AG04450 (cell line): ENCODE measurements at regions not wholly inside any gene's neighbourhood (a gene's known extent, or its start where the extent isn't known, plus 50 kb on each side); places are given as distances from the start of the nearest gene placed in this dataset.

Source experiments
- CTCF ChIA-PET: fragments of 300-600, 350-600 bp; formaldehyde crosslinking; extraction: SDS; loops from one replicate; lab custom pipeline; 2022; ENCODE audit warnings: antibody characterized with exemption, inconsistent platforms; lab: Charles Lee
- POLR2A ChIA-PET: fragments of 350-600 bp; formaldehyde crosslinking; extraction: SDS; loops from one replicate; lab custom pipeline; 2021; ENCODE audit warnings: antibody characterized with exemption, inconsistent platforms; lab: Yijun Ruan, JAX
- DNase-seq: peaks from one replicate; pipeline ENCODE4 v3.0.0-alpha.2; 2011; ENCODE audit warnings: low read depth, low spot score
- H3K27ac ChIP-seq: one replicate; pipeline ENCODE4 v1.5.1; 2012; ENCODE audit warnings: low read depth, low read length, control low read depth
- H3K27me3 ChIP-seq: one replicate; pipeline ENCODE4 v1.6.0; 2012; ENCODE audit warnings: low read length; ENCODE audit not compliant: control insufficient read depth, insufficient read depth
- H3K4me3 ChIP-seq: 2 replicates; pipeline ENCODE4 v1.5.1; 2011; ENCODE audit warnings: mild to moderate bottlenecking, low read depth, low read length, control low read depth
- H3K9me3 ChIP-seq: 2 replicates; pipeline ENCODE4 v1.5.1; 2012; ENCODE audit warnings: low read length; ENCODE audit not compliant: control insufficient read depth, insufficient read depth
- TF ChIP-seq, protein P1 (sequence below): IDR thresholded peaks from 2 replicates; pipeline ENCODE4 v1.5.1; 2011; ENCODE audit warnings: low read depth, low read length, control low read depth, inconsistent platforms

GRCh38 chr12:23169012-23169695 is 544.2 kb downstream of the ETNK1 start:
- Histone ChIP-seq H3K27ac (no peak overlapping the region), H3K4me3 (no peak overlapping the region), H3K27me3 (no peaks in the 10 kb centered on the region), H3K9me3 (no peaks in the 10 kb centered on the region)
- CTCF ChIA-PET = no interaction called here
- POLR2A ChIA-PET = no interaction called here
- no peak for DNase-seq
- TF ChIP-seq, protein P1, sequence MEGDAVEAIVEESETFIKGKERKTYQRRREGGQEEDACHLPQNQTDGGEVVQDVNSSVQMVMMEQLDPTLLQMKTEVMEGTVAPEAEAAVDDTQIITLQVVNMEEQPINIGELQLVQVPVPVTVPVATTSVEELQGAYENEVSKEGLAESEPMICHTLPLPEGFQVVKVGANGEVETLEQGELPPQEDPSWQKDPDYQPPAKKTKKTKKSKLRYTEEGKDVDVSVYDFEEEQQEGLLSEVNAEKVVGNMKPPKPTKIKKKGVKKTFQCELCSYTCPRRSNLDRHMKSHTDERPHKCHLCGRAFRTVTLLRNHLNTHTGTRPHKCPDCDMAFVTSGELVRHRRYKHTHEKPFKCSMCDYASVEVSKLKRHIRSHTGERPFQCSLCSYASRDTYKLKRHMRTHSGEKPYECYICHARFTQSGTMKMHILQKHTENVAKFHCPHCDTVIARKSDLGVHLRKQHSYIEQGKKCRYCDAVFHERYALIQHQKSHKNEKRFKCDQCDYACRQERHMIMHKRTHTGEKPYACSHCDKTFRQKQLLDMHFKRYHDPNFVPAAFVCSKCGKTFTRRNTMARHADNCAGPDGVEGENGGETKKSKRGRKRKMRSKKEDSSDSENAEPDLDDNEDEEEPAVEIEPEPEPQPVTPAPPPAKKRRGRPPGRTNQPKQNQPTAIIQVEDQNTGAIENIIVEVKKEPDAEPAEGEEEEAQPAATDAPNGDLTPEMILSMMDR = no peak

DNA sequence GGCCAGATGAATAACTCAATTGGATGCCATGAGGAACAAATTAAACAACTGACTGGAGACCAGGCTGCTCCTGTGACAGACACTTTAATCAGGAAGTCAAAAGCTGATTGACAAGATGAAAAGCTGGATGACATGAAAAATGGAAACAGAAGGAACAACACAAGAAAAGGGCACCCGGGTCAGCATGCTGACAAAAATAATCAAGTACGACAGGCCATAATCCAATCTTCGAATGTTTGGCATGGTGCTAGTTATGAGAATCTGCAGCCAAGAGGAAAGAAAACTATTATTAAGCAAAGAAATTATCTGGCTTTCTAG is 544.7 kb downstream of the ETNK1 start:
- no peak for DNase-seq
- ChIA-PET CTCF (interaction anchor here (0.6 kb wide), 1 partner anchor 15 kb away, joined by 3 read pairs; no protein-coding TSS in a partner anchor), POLR2A (no interaction called here)
- no peaks in the 10 kb centered on the region for H3K9me3 ChIP-seq
- H3K27ac ChIP-seq = no peak overlapping the region
- H3K27me3 ChIP-seq = no peaks in the 10 kb centered on the region
- no peak overlapping the region for H3K4me3 ChIP-seq
- TF ChIP-seq, protein P1 = no peak

GRCh38 chr12:23174917-23175316 is 549.9 kb downstream of the ETNK1 start:
- no peak overlapping the region for H3K4me3 ChIP-seq
- no peak for DNase-seq
- ChIA-PET CTCF (no interaction called here), POLR2A (no interaction called here)
- no peak overlapping the region for H3K27ac ChIP-seq
- no peaks in the 10 kb centered on the region for H3K9me3 ChIP-seq
- TF ChIP-seq, protein P1 = no peak
- H3K27me3 ChIP-seq = no peaks in the 10 kb centered on the region

DNA sequence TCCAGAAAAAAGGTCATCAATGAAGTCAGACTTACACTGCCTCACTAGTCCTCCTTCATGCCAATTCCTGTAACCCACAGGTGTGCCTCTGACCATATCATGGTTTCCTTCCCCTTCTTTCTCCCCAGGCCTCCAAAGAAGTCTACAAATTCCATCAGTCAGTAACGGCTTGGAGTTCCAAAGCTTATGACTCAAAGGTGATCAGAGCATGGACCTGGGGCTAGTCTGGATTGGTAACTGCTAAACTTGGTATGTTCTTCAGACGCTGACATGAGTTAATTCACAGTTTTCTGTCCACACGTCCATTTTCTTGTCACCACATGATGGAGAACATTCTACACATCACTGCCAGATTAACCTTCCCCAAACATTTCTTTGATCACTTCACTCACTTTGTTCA is 560.4 kb downstream of the ETNK1 start:
- ChIA-PET POLR2A (no interaction called here), CTCF (interaction anchor here (0.6 kb wide), 1 partner anchor 15 kb away, joined by 3 read pairs; no protein-coding TSS in a partner anchor)
- Histone ChIP-seq H3K9me3 (no peaks in the 10 kb centered on the region), H3K27ac (no peak overlapping the region), H3K4me3 (no peak overlapping the region), H3K27me3 (no peaks in the 10 kb centered on the region)
- TF ChIP-seq, protein P1 = no peak
- no peak for DNase-seq

GRCh38 chr12:23186950-23187349 is 562.0 kb downstream of the ETNK1 start:
- no peak overlapping the region for H3K27ac ChIP-seq
- POLR2A ChIA-PET = no interaction called here
- no peaks in the 10 kb centered on the region for H3K9me3 ChIP-seq
- TF ChIP-seq, protein P1 = no peak
- H3K4me3 ChIP-seq = no peak overlapping the region
- CTCF ChIA-PET = no interaction called here
- DNase-seq = no peak
- no peaks in the 10 kb centered on the region for H3K27me3 ChIP-seq
